ENCODE measurements at regions not wholly inside any gene's neighbourhood (a gene's known extent, or its start where the extent isn't known, plus 50 kb on each side); places are given as distances from the start of the nearest gene placed in this dataset.
"Not testable (repeated sequence)": the region's sequence is repeated elsewhere in the genome, so short reads cannot be mapped to it uniquely, and the experiment has no call there.

GRCh38 chr15:31624115-31624514 lies 297.5 kb downstream of the KLF13 start:
- TF ChIP-seq CTCF, POLR2A (IDR thresholded peaks at IDR 0.05): not testable (repeated sequence)
